GM12891 (cell line): ENCODE measurements at regions not wholly inside any gene's neighbourhood (a gene's known extent, or its start where the extent isn't known, plus 50 kb on each side); places are given as distances from the start of the nearest gene placed in this dataset.

Source experiments
- DNase-seq: peaks from one replicate; pipeline ENCODE4 v3.0.0; 2011; ENCODE audit warnings: low spot score; ENCODE audit not compliant: insufficient read length
- FAIRE-seq: peaks from 2 replicates; lab custom pipeline; 2011; peaks lifted over from hg19 to GRCh38; lab: Jason Lieb, UNC
- PAX5 ChIP-seq: IDR thresholded peaks from 2 replicates; pipeline ENCODE4 v1.6.1; 2011; ENCODE audit warnings: low read length, moderate library complexity, mild to moderate bottlenecking; ENCODE audit not compliant: insufficient read depth, severe bottlenecking
- POLR2A ChIP-seq: IDR thresholded peaks from 2 replicates; pipeline ENCODE4 v1.6.1; 2011; ENCODE audit warnings: low read depth, low read length, control low read depth
- POLR2AphosphoS5 ChIP-seq: IDR thresholded peaks from 2 replicates; pipeline ENCODE4 v1.6.1; 2011; ENCODE audit warnings: low read depth, low read length, control low read depth
- POU2F2 ChIP-seq: IDR thresholded peaks from 2 replicates; pipeline ENCODE4 v1.6.1; 2011; ENCODE audit warnings: low read depth, mild to moderate bottlenecking, control low read depth, low read length, moderate library complexity
- SPI1 ChIP-seq: IDR thresholded peaks from 2 replicates; pipeline ENCODE4 v1.6.1; 2011; ENCODE audit warnings: low read depth, low read length, control low read depth
- TAF1 ChIP-seq: IDR thresholded peaks from 2 replicates; pipeline ENCODE4 v1.6.1; 2011; ENCODE audit warnings: low read depth, low read length, control low read depth

GRCh38 chr4:29636961-29637360 lies 1083.2 kb upstream of the PCDH7 start:
- FAIRE-seq: no peak
- TF ChIP-seq POU2F2 (no peak), PAX5 (no peak)
- no peak for DNase-seq

- DNase-seq: no peak
- TF ChIP-seq POLR2A (no peak), SPI1 (no peak), POU2F2 (no peak), POLR2AphosphoS5 (no peak), PAX5 (no peak), TAF1 (no peak)
- FAIRE-seq: no peak
Observed at GRCh38 chr4:29653221-29653620, 1066.9 kb upstream of the PCDH7 start.

- DNase-seq: no peak
- TF ChIP-seq PAX5: no peak
- TF ChIP-seq POLR2AphosphoS5: no peak
- TF ChIP-seq POLR2A: no peak
- TF ChIP-seq TAF1: no peak
- no peak for TF ChIP-seq POU2F2
- no peak for TF ChIP-seq SPI1
- FAIRE-seq: no peak
Observed at GRCh38 chr4:29680644-29681043, 1039.5 kb upstream of the PCDH7 start.

- FAIRE-seq: no peak
- no peak for DNase-seq
- TF ChIP-seq POLR2AphosphoS5: no peak
- TF ChIP-seq TAF1: no peak
- TF ChIP-seq POLR2A: no peak
- TF ChIP-seq PAX5: no peak
- no peak for TF ChIP-seq POU2F2
- TF ChIP-seq SPI1: no peak
Observed at GRCh38 chr4:29704059-29704458, 1016.1 kb upstream of the PCDH7 start.

GRCh38 chr4:29708473-29708872 lies 1011.7 kb upstream of the PCDH7 start:
- TF ChIP-seq TAF1 (no peak), POLR2A (no peak), PAX5 (no peak), SPI1 (no peak), POLR2AphosphoS5 (no peak), POU2F2 (no peak)
- no peak for DNase-seq
- no peak for FAIRE-seq

GRCh38 chr4:29710519-29710918 lies 1009.6 kb upstream of the PCDH7 start:
- FAIRE-seq (no peak), DNase-seq (no peak)
- TF ChIP-seq POU2F2 (no peak), TAF1 (no peak), POLR2AphosphoS5 (no peak), POLR2A (no peak), PAX5 (no peak), SPI1 (no peak)

- DNase-seq: no peak
- TF ChIP-seq POLR2A (no peak), SPI1 (no peak), POU2F2 (no peak), PAX5 (no peak), POLR2AphosphoS5 (no peak), TAF1 (no peak)
- FAIRE-seq: no peak
Observed at GRCh38 chr4:29711226-29711625, 1008.9 kb upstream of the PCDH7 start.

- TF ChIP-seq PAX5 (no peak), TAF1 (no peak), POLR2AphosphoS5 (no peak), POU2F2 (no peak), SPI1 (no peak), POLR2A (no peak)
- DNase-seq (no peak), FAIRE-seq (no peak)
Observed at GRCh38 chr4:29717287-29718057, 1002.7 kb upstream of the PCDH7 start.

GRCh38 chr4:29718136-29718535 lies 1002.0 kb upstream of the PCDH7 start:
- TF ChIP-seq POLR2A (no peak), POU2F2 (no peak)
- FAIRE-seq (no peak), DNase-seq (no peak)

GRCh38 chr4:29722253-29722652 lies 997.9 kb upstream of the PCDH7 start:
- TF ChIP-seq POLR2AphosphoS5 (no peak), POLR2A (no peak), PAX5 (no peak), SPI1 (no peak)
- DNase-seq (no peak), FAIRE-seq (no peak)
